Gastroesophageal sphincter (tissue), 3 donors: ENCODE measurements at regions not wholly inside any gene's neighbourhood (a gene's known extent, or its start where the extent isn't known, plus 50 kb on each side); places are given as distances from the start of the nearest gene placed in this dataset.

ENCODE experiments used
- CTCF ChIP-seq, 4 experiments: fragments of 200-600 bp in 2 of 4; fragments of 450-650 bp in 2 of 4; sonication (generic) in 1 of 4; IDR thresholded peaks; one replicate each; pipeline ENCODE4 v1.5.1; 2017 to 2019; ENCODE audit warnings: antibody characterized with exemption in 4 of 4, mild to moderate bottlenecking in 2 of 4, moderate library complexity in 2 of 4
- POLR2AphosphoS5 ChIP-seq: sonication (generic); formaldehyde crosslinking; IDR thresholded peaks from one replicate; pipeline ENCODE4 v1.6.1; 2017; ENCODE audit warnings: antibody characterized with exemption

GRCh38 chr12:74071182-74071581 lies 466.5 kb upstream of the ATXN7L3B start:
- TF ChIP-seq POLR2AphosphoS5 (no peak), CTCF (IDR thresholded peaks at IDR 0.05) (no peak)
